Skeletal muscle tissue (tissue), 3 donors: ENCODE measurements at regions not wholly inside any gene's neighbourhood (a gene's known extent, or its start where the extent isn't known, plus 50 kb on each side); places are given as distances from the start of the nearest gene placed in this dataset.

Experiments
- H3K27ac ChIP-seq: one replicate; pipeline ENCODE4 v1.7.0; 2013; ENCODE audit warnings: mild to moderate bottlenecking, low read depth, low read length, inconsistent platforms
- H3K27me3 ChIP-seq, 3 donors: one replicate each; pipeline ENCODE4 v1.7.0; 2013; ENCODE audit warnings: low read length in 3 of 3; ENCODE audit not compliant: control insufficient read depth in 3 of 3, insufficient read depth in 3 of 3
- H3K36me3 ChIP-seq, 3 donors: one replicate each; pipeline ENCODE4 v1.7.0; 2013; ENCODE audit warnings: low read length in 3 of 3; ENCODE audit not compliant: control insufficient read depth in 3 of 3, insufficient read depth in 3 of 3
- H3K4me1 ChIP-seq, 3 donors: one replicate each; pipeline ENCODE4 v1.7.0; 2013; ENCODE audit warnings: low read length in 3 of 3, mild to moderate bottlenecking in 3 of 3; ENCODE audit not compliant: control insufficient read depth in 3 of 3, insufficient read depth in 3 of 3
- H3K4me3 ChIP-seq, 3 donors: one replicate each; pipeline ENCODE4 v1.7.0; 2013; ENCODE audit warnings: low read length in 3 of 3
- H3K9ac ChIP-seq, 3 donors: one replicate each; pipeline ENCODE4 v1.7.0; 2013; ENCODE audit warnings: low read length in 3 of 3, mild to moderate bottlenecking in 3 of 3, moderate library complexity in 2 of 3, low read depth in 1 of 3
- H3K9me3 ChIP-seq, 3 donors: one replicate each; pipeline ENCODE4 v1.7.0; 2013; ENCODE audit warnings: low read length in 3 of 3; ENCODE audit not compliant: control insufficient read depth in 3 of 3
- donor health status: Osteomylitis.

- Histone ChIP-seq H3K36me3 (no peaks in the 10 kb centered on the region), H3K9me3 (no peaks in the 10 kb centered on the region), H3K4me3 (no peak overlapping the region), H3K4me1 (no peaks in the 10 kb centered on the region), H3K9ac (no peak overlapping the region), H3K27ac (no peak overlapping the region), H3K27me3 (peaks cover 0 to 2% (median 0%) of the 10 kb centered on the region in 3 donors)
These were observed 232.4 kb downstream of the MEIS1 start for GRCh38 chr2:66667301-66667700.

- Histone ChIP-seq H3K27me3 (no peaks in the 10 kb centered on the region), H3K9ac (no peak overlapping the region), H3K4me3 (no peak overlapping the region), H3K4me1 (no peaks in the 10 kb centered on the region), H3K27ac (no peak overlapping the region), H3K9me3 (no peaks in the 10 kb centered on the region), H3K36me3 (no peaks in the 10 kb centered on the region)
These were observed 238.4 kb downstream of the MEIS1 start for GRCh38 chr2:66673286-66673685.

DNA sequence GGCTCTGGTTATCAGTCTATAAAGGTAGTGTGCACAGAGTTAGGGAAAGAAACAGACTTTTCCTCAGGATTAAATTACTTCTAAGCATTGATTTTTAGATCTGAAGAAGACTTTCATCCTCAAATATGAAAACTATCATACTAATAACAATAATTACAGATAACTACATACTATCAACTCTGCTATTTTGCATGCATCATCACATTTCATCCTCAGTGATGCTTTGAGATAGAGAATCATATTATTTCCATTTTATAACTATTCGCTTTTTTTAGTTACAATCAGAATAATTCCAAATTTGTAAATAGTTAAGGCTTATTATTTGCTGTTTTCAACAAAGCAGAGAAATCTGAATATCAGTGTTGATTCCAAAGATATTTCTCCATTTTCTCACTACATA is 239.2 kb downstream of the MEIS1 start:
- Histone ChIP-seq H3K9me3 (no peaks in the 10 kb centered on the region), H3K9ac (no peak overlapping the region), H3K27ac (no peak overlapping the region), H3K27me3 (no peaks in the 10 kb centered on the region), H3K4me1 (no peaks in the 10 kb centered on the region), H3K4me3 (no peak overlapping the region), H3K36me3 (no peaks in the 10 kb centered on the region)

- no peaks in the 10 kb centered on the region for H3K4me1 ChIP-seq
- no peak overlapping the region for H3K9ac ChIP-seq
These were observed 240.7 kb downstream of the MEIS1 start for GRCh38 chr2:66675591-66675990.

GRCh38 chr2:66679442-66679841 is 244.5 kb downstream of the MEIS1 start:
- no peaks in the 10 kb centered on the region for H3K27me3 ChIP-seq
- no peak overlapping the region for H3K9ac ChIP-seq
- no peak overlapping the region for H3K4me3 ChIP-seq
- no peak overlapping the region for H3K27ac ChIP-seq
- H3K9me3 ChIP-seq, result no peaks in the 10 kb centered on the region
- H3K36me3 ChIP-seq, result no peaks in the 10 kb centered on the region
- no peaks in the 10 kb centered on the region for H3K4me1 ChIP-seq

More at GRCh38 chr2:66675591-66675990, 240.7 kb downstream of the MEIS1 start:
- no peaks in the 10 kb centered on the region for H3K9me3 ChIP-seq
- no peaks in the 10 kb centered on the region for H3K36me3 ChIP-seq
- H3K27me3 ChIP-seq, result no peaks in the 10 kb centered on the region
- H3K4me3 ChIP-seq, result no peak overlapping the region
- no peak overlapping the region for H3K27ac ChIP-seq

GRCh38 chr2:66682476-66682875 is 247.6 kb downstream of the MEIS1 start:
- no peaks in the 10 kb centered on the region for H3K9me3 ChIP-seq
- no peaks in the 10 kb centered on the region for H3K36me3 ChIP-seq
- no peak overlapping the region for H3K4me3 ChIP-seq
- H3K9ac ChIP-seq, result no peak overlapping the region
- no peak overlapping the region for H3K27ac ChIP-seq
- H3K27me3 ChIP-seq, result no peaks in the 10 kb centered on the region
- H3K4me1 ChIP-seq, result no peaks in the 10 kb centered on the region

DNA sequence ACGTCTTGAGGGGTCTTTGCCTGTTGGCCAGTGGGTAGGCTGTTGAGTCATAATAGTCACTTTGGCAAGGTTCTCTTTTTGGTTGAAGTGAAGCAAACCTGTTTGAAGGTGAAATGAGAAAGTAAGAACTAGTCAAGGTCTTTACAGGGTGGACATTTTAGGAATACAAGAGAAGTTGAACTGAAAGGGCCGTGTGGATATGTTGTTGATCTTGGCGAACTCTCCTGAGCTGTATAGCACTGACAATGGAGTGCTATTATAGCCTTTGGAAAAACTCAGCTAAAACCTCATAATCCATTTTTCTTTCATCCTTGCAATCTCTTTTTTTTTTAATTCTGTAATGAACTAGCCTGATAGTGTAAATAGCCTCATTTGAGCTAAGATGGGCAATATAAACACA is 248.1 kb downstream of the MEIS1 start:
- Histone ChIP-seq H3K27me3 (no peaks in the 10 kb centered on the region), H3K4me3 (no peak overlapping the region), H3K4me1 (no peaks in the 10 kb centered on the region), H3K27ac (no peak overlapping the region), H3K9ac (no peak overlapping the region), H3K9me3 (no peaks in the 10 kb centered on the region), H3K36me3 (no peaks in the 10 kb centered on the region)

DNA sequence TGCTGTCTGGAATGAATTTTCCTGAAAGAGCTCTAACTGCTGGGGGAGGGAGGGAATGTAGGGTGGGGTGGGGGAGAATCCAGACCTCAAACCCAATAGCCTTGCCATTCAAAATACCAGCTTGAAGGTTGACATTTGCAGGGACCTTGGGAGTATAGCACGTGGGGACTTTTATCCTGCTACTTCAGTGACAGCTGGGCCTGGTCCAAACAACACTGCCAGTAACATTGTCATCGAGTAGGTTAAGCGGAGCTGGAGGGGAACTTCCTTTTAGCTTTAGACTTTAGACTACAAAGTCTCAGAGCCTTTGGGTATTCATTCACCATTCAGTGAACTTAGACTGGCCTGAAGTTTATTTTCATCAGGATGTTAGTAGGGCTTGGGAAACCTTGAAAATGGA is 248.7 kb downstream of the MEIS1 start:
- no peak overlapping the region for H3K4me3 ChIP-seq
- H3K36me3 ChIP-seq, result no peaks in the 10 kb centered on the region
- H3K9me3 ChIP-seq, result no peaks in the 10 kb centered on the region
- no peaks in the 10 kb centered on the region for H3K4me1 ChIP-seq
- H3K27ac ChIP-seq, result no peak overlapping the region
- H3K9ac ChIP-seq, result no peak overlapping the region
- no peaks in the 10 kb centered on the region for H3K27me3 ChIP-seq

GRCh38 chr2:66684289-66684688 is 249.4 kb downstream of the MEIS1 start:
- Histone ChIP-seq H3K9me3 (no peaks in the 10 kb centered on the region), H3K9ac (no peak overlapping the region), H3K4me1 (no peaks in the 10 kb centered on the region), H3K27ac (no peak overlapping the region), H3K4me3 (no peak overlapping the region), H3K36me3 (no peaks in the 10 kb centered on the region), H3K27me3 (no peaks in the 10 kb centered on the region)

- no peaks in the 10 kb centered on the region for H3K36me3 ChIP-seq
- no peaks in the 10 kb centered on the region for H3K4me1 ChIP-seq
- no peaks in the 10 kb centered on the region for H3K9me3 ChIP-seq
- H3K9ac ChIP-seq, result no peak overlapping the region
- no peak overlapping the region for H3K27ac ChIP-seq
- H3K27me3 ChIP-seq, result no peaks in the 10 kb centered on the region
- no peak overlapping the region for H3K4me3 ChIP-seq
These were observed 251.8 kb downstream of the MEIS1 start for GRCh38 chr2:66686755-66687154.

- Histone ChIP-seq H3K27me3 (no peaks in the 10 kb centered on the region), H3K36me3 (no peaks in the 10 kb centered on the region), H3K9ac (no peak overlapping the region), H3K27ac (no peak overlapping the region), H3K9me3 (no peaks in the 10 kb centered on the region), H3K4me3 (no peak overlapping the region), H3K4me1 (no peaks in the 10 kb centered on the region)
These were observed 254.0 kb downstream of the MEIS1 start for GRCh38 chr2:66688951-66689350.
